ENCODE measurements at regions not wholly inside any gene's neighbourhood (a gene's known extent, or its start where the extent isn't known, plus 50 kb on each side); places are given as distances from the start of the nearest gene placed in this dataset.

DNA sequence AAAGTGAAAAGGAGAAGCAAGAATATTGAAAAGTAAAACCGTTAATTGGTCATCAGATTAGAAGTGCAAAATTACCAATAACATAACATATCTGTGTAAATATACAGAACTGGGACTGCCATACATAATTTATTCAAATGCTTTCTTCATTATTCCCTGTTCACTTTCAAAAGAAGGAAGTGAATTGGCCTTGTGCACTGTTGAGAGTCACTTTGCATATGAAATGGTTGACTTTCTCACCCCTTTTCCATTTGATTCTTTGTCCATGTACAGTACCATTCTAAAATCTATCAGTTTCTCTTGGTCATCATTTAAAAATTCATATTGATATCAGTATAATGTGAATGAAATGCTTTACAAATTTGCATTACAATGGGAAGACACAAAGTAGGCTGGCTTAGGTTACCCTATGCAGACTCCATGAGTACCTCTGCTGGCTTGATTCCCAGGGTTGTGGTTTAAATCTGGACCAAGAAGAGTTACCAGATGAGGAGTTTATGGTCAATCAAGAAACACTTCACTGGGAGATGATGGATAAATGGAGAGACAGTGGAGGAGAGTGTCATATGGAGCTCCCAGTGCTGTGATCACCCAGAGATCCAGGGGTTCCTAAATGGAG is 210.9 kb upstream of the TOPAZ1 start:
- TF ChIP-seq, protein P1, sequence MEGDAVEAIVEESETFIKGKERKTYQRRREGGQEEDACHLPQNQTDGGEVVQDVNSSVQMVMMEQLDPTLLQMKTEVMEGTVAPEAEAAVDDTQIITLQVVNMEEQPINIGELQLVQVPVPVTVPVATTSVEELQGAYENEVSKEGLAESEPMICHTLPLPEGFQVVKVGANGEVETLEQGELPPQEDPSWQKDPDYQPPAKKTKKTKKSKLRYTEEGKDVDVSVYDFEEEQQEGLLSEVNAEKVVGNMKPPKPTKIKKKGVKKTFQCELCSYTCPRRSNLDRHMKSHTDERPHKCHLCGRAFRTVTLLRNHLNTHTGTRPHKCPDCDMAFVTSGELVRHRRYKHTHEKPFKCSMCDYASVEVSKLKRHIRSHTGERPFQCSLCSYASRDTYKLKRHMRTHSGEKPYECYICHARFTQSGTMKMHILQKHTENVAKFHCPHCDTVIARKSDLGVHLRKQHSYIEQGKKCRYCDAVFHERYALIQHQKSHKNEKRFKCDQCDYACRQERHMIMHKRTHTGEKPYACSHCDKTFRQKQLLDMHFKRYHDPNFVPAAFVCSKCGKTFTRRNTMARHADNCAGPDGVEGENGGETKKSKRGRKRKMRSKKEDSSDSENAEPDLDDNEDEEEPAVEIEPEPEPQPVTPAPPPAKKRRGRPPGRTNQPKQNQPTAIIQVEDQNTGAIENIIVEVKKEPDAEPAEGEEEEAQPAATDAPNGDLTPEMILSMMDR (IDR thresholded peaks at IDR 0.05): no peak
- peaks cover 8% of the 10 kb centered on the region for H3K4me1 Mint-ChIP-seq (ENCODE audit: low read depth)
- H3K9me3 Mint-ChIP-seq: no peaks in the 10 kb centered on the region
- DNase-seq: no peak
- H3K4me3 Mint-ChIP-seq: no peak overlapping the region
- H3K27me3 Mint-ChIP-seq (ENCODE audit: insufficient read depth): no peaks in the 10 kb centered on the region; the same call in 1 of the 2 replicates
- no peak overlapping the region for H3K27ac Mint-ChIP-seq
- no peaks in the 10 kb centered on the region; the same call in 1 of the 2 replicates for H3K36me3 Mint-ChIP-seq (ENCODE audit: low read depth)

DNA sequence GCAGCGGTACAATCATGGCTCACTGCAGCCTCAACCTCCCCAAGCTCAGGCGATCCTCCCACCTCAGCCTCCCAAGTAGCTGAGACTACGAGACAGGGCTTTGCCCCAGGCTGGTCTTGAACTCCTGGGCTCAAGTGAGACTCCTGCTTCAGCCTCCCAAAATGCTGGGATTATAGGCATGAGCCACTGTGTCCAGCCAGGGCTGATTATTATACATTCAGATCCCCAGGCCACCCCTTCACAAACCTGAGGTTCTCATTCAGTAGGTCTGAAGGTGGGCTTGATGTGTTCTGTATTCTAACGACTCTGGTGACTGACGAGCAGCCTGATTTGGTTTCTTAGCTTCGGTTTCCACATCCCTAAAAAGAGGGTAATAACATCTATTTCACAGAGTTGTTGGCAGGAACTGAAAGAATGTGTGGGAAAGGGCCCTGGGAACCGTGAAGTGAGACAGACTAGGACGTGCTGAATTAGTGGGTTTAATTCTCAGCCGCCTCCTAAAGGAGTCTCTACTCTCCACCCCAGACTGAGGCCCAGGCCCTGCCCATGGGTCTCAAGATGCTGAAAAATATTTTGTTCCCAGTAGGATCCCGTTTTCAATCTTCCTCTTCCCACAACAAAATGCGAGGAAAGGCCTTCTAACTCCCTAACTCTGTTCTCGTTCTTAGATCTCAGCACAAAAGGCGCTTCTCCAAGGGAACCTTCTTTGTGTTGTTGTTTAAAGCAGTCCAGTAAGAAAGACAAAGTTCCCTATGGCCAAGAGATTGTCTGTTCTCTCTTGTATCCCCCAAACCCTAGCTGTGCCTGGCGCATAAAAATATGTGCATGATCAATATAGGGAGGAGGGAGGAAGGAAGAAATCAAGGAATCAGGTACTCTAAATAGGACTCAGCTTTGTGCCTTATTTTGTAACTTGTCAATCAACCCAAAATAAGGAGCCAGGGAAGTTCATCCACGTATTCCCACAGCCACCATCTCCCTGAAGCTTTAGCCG is 210.0 kb upstream of the TOPAZ1 start:
- TF ChIP-seq, protein P1 (IDR thresholded peaks at IDR 0.05): no peak
- Mint-ChIP-seq H3K27me3 (ENCODE audit: insufficient read depth) (no peaks in the 10 kb centered on the region; the same call in 1 of the 2 replicates), H3K9me3 (no peaks in the 10 kb centered on the region), H3K27ac (no peak overlapping the region), H3K36me3 (ENCODE audit: low read depth) (no peaks in the 10 kb centered on the region; the same call in 1 of the 2 replicates), H3K4me1 (ENCODE audit: low read depth) (peaks cover 8% of the 10 kb centered on the region), H3K4me3 (no peak overlapping the region)
- DNase-seq: no peak

DNA sequence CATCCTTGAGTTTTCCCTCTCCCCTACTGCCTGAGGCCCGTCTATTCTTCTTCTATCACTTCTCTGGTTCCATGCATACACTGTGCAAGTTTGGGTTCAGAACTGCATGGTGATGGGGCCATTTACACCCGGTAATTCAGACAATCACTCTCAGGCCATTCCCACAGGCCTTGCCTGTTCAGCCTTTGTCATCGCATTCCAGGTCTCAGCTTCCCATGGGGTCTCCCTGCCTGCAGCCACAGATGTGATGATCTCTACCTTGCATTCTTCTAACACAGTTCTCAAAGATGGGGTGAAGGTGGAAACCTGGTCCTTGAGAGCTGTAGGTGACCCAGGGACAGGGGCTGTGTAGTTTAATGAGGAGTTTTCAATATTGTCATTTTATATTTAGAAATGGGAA is 209.2 kb upstream of the TOPAZ1 start:
- Mint-ChIP-seq H3K4me3 (no peak overlapping the region), H3K4me1 (ENCODE audit: low read depth) (peaks cover 8% of the 10 kb centered on the region), H3K36me3 (ENCODE audit: low read depth) (no peaks in the 10 kb centered on the region; the same call in 1 of the 2 replicates), H3K27me3 (ENCODE audit: insufficient read depth) (no peaks in the 10 kb centered on the region; the same call in 1 of the 2 replicates), H3K9me3 (no peaks in the 10 kb centered on the region), H3K27ac (no peak overlapping the region)
- TF ChIP-seq, protein P1 (IDR thresholded peaks at IDR 0.05): no peak
- DNase-seq: no peak

DNA sequence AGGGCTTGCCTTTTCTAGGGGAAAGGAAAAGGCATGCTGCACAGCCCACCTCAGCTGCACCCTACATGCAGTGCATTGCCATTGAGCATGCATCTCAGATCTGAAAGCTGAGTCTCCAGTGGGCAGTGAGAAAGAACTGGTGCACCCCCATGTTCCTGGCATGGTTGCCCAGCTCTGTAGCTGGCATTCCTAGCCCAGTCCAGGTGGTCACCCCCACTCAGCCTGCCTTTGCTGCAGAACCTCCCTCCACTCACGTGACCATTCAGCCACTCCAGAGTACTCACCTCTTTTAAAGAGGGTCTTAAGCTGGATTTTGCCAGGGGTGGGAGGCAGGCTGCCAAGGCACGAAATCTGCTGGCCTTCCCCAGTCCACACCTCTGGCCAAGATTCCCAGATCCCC is 208.6 kb upstream of the TOPAZ1 start:
- DNase-seq: no peak
- Mint-ChIP-seq H3K27me3 (ENCODE audit: insufficient read depth) (no peaks in the 10 kb centered on the region; the same call in 1 of the 2 replicates), H3K27ac (no peak overlapping the region), H3K4me1 (ENCODE audit: low read depth) (peaks cover 8% of the 10 kb centered on the region), H3K9me3 (no peaks in the 10 kb centered on the region), H3K36me3 (ENCODE audit: low read depth) (no peaks in the 10 kb centered on the region; the same call in 1 of the 2 replicates), H3K4me3 (no peak overlapping the region)
- TF ChIP-seq, protein P1 (IDR thresholded peaks at IDR 0.05): no peak

DNA sequence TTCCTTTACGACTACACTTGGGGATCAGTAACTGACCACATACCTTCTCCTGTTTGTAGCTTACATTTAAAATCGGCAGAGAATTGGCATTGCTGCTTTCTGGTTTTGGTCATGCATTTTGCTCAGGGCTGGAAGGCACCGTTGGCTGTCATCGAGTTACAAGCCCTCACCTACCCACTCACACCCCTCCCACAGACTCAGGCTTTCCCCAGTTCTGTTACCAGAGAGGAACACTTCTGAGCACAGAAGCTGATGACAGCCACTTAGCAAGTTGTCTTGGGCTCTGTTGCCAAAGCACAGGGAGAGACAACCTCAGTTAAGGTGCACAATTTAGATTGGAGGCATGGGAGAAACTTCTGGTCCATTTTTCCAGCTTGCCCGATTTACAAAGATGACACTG is 204.8 kb upstream of the TOPAZ1 start:
- Mint-ChIP-seq H3K9me3 (no peaks in the 10 kb centered on the region), H3K4me1 (ENCODE audit: low read depth) (no peaks in the 10 kb centered on the region), H3K27ac (no peak overlapping the region), H3K36me3 (ENCODE audit: low read depth) (peaks cover 6% of the 10 kb centered on the region; the same call in 1 of the 2 replicates), H3K4me3 (no peak overlapping the region), H3K27me3 (ENCODE audit: insufficient read depth) (no peaks in the 10 kb centered on the region; the same call in 1 of the 2 replicates)
- TF ChIP-seq, protein P1 (IDR thresholded peaks at IDR 0.05): no peak
- DNase-seq: no peak
